ENCODE measurements at regions not wholly inside any gene's neighbourhood (a gene's known extent, or its start where the extent isn't known, plus 50 kb on each side); places are given as distances from the start of the nearest gene placed in this dataset.
"Not testable (repeated sequence)": the region's sequence is repeated elsewhere in the genome, so short reads cannot be mapped to it uniquely, and the experiment has no call there.

GRCh38 chr1:164440232-164440631 is 118.8 kb upstream of the PBX1 start:
- DNase-seq (ENCODE audit: low read depth), result no peak

- DNase-seq (ENCODE audit: low read depth), result no peak
Measured at GRCh38 chr1:164443166-164443565, 115.8 kb upstream of the PBX1 start.

GRCh38 chr1:164443836-164444235 is 115.1 kb upstream of the PBX1 start:
- DNase-seq (ENCODE audit: low read depth), result no peak

GRCh38 chr1:164446020-164446419 is 113.0 kb upstream of the PBX1 start:
- no peak for DNase-seq (ENCODE audit: low read depth)

GRCh38 chr1:164452549-164452948 is 106.4 kb upstream of the PBX1 start:
- DNase-seq (ENCODE audit: low read depth), result no peak

GRCh38 chr1:164456272-164456671 is 102.7 kb upstream of the PBX1 start:
- no peak for DNase-seq (ENCODE audit: low read depth)

- not testable (repeated sequence) for DNase-seq (ENCODE audit: low read depth)
Measured at GRCh38 chr1:164459176-164459575, 99.8 kb upstream of the PBX1 start.

GRCh38 chr1:164466001-164466421 is 93.0 kb upstream of the PBX1 start:
- no peak for DNase-seq (ENCODE audit: low read depth)

- DNase-seq (ENCODE audit: low read depth), result no peak
Measured at GRCh38 chr1:164466429-164466828, 92.6 kb upstream of the PBX1 start.

GRCh38 chr1:164470996-164471395 is 88.0 kb upstream of the PBX1 start:
- DNase-seq (ENCODE audit: low read depth), result no peak

GRCh38 chr1:164472841-164473240 is 86.1 kb upstream of the PBX1 start:
- no peak for DNase-seq (ENCODE audit: low read depth)

GRCh38 chr1:164473544-164473943 is 85.4 kb upstream of the PBX1 start:
- DNase-seq (ENCODE audit: low read depth), result no peak

- DNase-seq (ENCODE audit: low read depth), result no peak
Measured at GRCh38 chr1:164475834-164476233, 83.2 kb upstream of the PBX1 start.

- no peak for DNase-seq (ENCODE audit: low read depth)
Measured at GRCh38 chr1:164477343-164477742, 81.6 kb upstream of the PBX1 start.

GRCh38 chr1:164479242-164479641 is 79.7 kb upstream of the PBX1 start:
- DNase-seq (ENCODE audit: low read depth), result no peak

GRCh38 chr1:164480285-164480907 is 78.6 kb upstream of the PBX1 start:
- no peak for DNase-seq (ENCODE audit: low read depth)

GRCh38 chr1:164495905-164496304 is 63.1 kb upstream of the PBX1 start:
- no peak for DNase-seq (ENCODE audit: low read depth)

- DNase-seq (ENCODE audit: low read depth), result no peak
Measured at GRCh38 chr1:164498792-164499191, 60.2 kb upstream of the PBX1 start.

- DNase-seq (ENCODE audit: low read depth), result no peak
Measured at GRCh38 chr1:164504749-164505148, 54.2 kb upstream of the PBX1 start.
